ENCODE measurements at regions not wholly inside any gene's neighbourhood (a gene's known extent, or its start where the extent isn't known, plus 50 kb on each side); places are given as distances from the start of the nearest gene placed in this dataset.

GRCh38 chr13:99150575-99151361, 49.9 kb upstream of the UBAC2 start:
- no peak for TF ChIP-seq CTCF (IDR thresholded peaks at IDR 0.05)
- H3K27me3 ChIP-seq = no peaks in the 10 kb centered on the region

More at GRCh38 chr13:99150575-99151361, 49.9 kb upstream of the UBAC2 start:
- H3K27ac ChIP-seq = no peak overlapping the region
- no peaks in the 10 kb centered on the region for H3K9me3 ChIP-seq
- H3K4me3 ChIP-seq = no peak overlapping the region
- no peak for DNase-seq (ENCODE audit: low spot score)
- H3K36me3 ChIP-seq = no peaks in the 10 kb centered on the region
- no peaks in the 10 kb centered on the region for H3K4me1 ChIP-seq

All from right atrium auricular region (tissue), 2 donors.